ENCODE measurements at regions not wholly inside any gene's neighbourhood (a gene's known extent, or its start where the extent isn't known, plus 50 kb on each side); places are given as distances from the start of the nearest gene placed in this dataset.
"Not testable (repeated sequence)": the region's sequence is repeated elsewhere in the genome, so short reads cannot be mapped to it uniquely, and the experiment has no call there.

DNA sequence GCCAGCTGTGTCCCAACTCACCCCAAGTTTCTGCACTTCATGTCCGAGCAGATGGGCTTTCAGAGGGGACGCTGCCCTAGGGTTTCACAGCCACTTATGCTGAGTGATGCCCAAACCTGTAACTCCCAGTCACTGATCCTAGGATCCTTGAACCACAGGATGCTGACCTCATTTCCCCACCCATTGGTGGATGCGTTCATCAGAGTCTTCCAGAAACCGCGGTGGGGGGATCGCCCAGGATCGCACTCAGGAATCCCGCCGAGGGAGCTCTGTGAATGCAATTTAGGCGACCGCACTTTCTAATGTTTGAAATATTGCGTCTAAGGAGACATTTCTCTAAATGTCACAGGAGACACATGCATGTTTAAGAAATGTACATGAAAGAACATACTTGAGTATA is 212.3 kb upstream of the IRX4 start:
- Mint-ChIP-seq H3K27ac (no peak overlapping the region), H3K4me3 (no peak overlapping the region)
- no peak for ATAC-seq

DNA sequence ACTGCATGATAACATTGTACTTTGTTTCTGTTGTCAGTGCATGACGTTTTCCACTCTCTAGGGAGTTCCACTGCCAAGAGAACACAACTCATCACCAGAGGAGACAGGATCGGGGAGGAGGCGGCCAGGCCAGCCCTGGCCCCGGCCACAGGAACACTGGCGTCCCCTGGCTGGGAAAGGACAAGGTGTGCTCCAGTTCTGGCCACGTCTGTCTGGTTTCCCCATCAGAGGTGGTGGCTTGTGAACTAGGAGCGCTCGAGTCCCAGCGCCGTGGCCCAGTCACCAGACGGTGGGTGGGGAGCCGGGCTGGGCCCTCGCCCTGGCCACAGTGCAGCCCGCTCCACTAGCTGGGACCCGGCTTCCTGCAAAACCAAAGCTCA is 211.9 kb upstream of the IRX4 start:
- Mint-ChIP-seq H3K27ac (no peak overlapping the region), H3K9me3 (peaks cover 2% of the 10 kb centered on the region), H3K36me3 (no peaks in the 10 kb centered on the region), H3K4me1 (no peaks in the 10 kb centered on the region), H3K4me3 (no peak overlapping the region)
- no peak for DNase-seq (ENCODE audit: low spot score in 2 of 2)
- ATAC-seq = peak; percentile 26

More for the DNA sequence above, 212.3 kb upstream of the IRX4 start:
- Mint-ChIP-seq H3K9me3 (peaks cover 2% of the 10 kb centered on the region), H3K36me3 (no peaks in the 10 kb centered on the region), H3K4me1 (no peaks in the 10 kb centered on the region)
- DNase-seq (ENCODE audit: low spot score in 2 of 2) = no peak

DNA sequence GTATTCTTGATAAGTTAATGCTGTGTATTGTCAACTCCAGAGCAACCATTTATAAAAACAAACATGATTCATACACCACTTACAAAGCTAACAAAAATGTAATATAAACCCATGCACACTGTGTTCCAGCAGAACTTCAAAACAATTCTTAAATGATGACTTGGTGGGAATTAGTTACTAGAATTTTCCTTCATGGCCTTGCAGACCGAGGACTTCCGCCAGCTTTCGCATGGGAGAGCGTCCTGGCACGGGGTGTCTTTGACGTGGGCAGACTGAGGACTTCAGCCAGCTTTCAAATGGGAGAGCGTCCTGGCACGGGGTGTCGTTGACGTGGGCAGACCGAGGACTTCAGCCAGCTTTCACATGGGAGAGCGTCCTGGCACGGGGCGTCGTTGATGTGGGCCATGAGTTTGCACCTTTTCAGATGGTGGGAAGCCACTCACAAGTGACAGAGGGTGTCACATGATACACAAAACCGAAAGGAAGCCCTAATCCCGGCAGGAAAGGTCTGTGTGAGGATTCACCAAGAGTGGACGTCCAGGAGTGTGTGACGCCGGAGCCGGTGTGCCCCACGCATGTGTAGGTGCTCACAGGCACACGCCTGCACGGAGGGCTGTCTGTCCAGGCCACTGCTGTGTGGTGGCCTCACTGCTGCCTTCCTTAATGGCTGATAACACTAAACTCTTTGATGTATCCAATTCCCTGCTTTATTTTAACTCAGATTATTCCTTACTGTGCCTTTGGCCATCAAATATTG is 211.3 kb upstream of the IRX4 start:
- ATAC-seq (peak; percentile 13), DNase-seq (ENCODE audit: low spot score in 2 of 2) (no peak)
- Mint-ChIP-seq H3K36me3 (no peaks in the 10 kb centered on the region), H3K4me3 (no peak overlapping the region), H3K9me3 (peaks cover 2% of the 10 kb centered on the region), H3K4me1 (no peaks in the 10 kb centered on the region), H3K27ac (no peak overlapping the region)

DNA sequence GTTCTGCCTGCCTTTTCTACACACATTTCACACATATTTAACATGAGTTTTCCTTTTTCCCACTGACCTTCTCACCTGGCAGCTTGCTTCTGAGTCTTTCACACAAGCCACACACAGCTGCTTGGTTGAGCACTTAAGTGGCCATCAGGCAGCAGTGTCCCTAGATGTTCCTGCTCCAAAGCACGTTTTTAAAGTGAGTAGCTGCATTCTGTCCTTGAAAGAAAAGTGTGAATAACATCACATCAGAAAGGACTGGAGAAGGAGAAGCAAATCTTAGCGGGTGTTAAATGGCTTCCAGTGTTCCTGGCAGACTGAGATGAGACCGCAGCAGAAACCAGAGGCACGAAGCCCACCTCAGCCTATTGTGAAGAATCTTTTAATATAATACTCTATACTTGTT is 209.2 kb upstream of the IRX4 start:
- Mint-ChIP-seq H3K36me3 (no peaks in the 10 kb centered on the region), H3K27ac (no peak overlapping the region), H3K9me3 (peaks cover 6% of the 10 kb centered on the region), H3K4me1 (no peaks in the 10 kb centered on the region), H3K4me3 (no peak overlapping the region)
- ATAC-seq = no peak
- no peak for DNase-seq (ENCODE audit: low spot score in 2 of 2)

DNA sequence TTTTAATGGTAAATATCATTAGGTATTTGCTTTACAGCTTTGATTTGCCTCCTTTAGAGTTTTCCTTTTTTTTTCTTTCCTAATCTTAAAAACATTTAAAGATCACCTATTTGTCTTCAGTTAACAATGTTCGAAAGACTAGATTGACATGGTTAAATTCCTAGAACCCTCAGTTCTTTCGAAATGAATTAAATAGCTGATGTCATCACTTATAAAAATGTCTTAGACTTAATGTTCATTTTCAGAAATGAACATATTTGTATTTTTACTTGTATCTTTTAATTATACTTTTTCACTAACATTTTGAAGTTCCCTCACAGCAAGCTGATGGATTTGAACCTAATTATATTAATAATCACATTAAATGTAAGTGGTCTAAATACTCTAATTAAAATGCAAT is 205.3 kb upstream of the IRX4 start:
- Mint-ChIP-seq H3K36me3 (no peaks in the 10 kb centered on the region), H3K27ac (no peak overlapping the region), H3K4me1 (no peaks in the 10 kb centered on the region)

DNA sequence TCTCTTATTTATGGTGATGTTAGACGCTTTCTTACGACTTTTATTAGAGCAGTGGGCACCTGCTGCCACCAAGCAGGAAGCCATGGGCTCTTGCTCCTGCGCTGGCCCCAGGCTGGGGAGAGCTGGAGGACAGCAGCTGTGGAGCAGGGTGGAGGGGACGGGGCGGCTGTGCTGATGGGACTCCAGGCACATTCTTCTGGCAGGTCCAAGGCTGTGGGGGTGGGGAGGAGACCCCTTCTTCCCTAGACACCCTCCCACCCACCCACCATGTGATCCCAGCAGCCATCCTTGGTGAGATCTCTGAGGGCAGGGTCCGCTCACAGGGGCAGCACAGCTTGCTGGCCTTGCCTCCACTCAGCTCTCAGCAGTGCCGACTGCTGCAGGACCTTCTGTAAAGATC is 192.6 kb upstream of the IRX4 start:
- no peak for DNase-seq (ENCODE audit: low spot score in 2 of 2)
- H3K27ac Mint-ChIP-seq = no peak overlapping the region
- H3K9me3 Mint-ChIP-seq = peaks cover under 1% of the 10 kb centered on the region
- no peak for ATAC-seq
- no peaks in the 10 kb centered on the region for H3K4me1 Mint-ChIP-seq
- no peak overlapping the region for H3K4me3 Mint-ChIP-seq
- H3K36me3 Mint-ChIP-seq = no peaks in the 10 kb centered on the region

More for the DNA sequence above, 205.3 kb upstream of the IRX4 start:
- Mint-ChIP-seq H3K4me3 (no peak overlapping the region), H3K9me3 (peaks cover 4% of the 10 kb centered on the region)
- DNase-seq (ENCODE audit: low spot score in 2 of 2) (no peak), ATAC-seq (no peak)

DNA sequence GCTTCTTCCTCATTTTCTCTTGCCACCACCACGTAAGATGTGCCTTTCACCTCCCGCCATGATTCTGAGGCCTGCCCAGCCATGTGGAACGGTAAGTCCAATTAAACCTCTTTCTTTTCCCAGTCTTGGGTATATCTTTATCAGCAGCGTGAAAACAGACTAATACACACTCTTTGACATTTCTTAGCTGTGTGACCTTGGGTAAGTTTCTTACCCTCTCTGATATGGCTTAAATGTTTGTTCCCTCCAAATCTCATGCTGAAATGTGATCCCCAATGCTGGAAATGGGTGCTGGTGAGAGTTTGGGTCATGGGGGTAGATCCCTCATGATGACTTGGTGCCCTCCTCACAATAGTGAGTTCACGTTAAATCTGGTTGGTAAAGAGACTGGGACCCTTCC is 188.8 kb upstream of the IRX4 start:
- no peak for DNase-seq (ENCODE audit: low spot score in 2 of 2)
- Mint-ChIP-seq H3K9me3 (no peaks in the 10 kb centered on the region), H3K27ac (no peak overlapping the region), H3K36me3 (no peaks in the 10 kb centered on the region), H3K4me3 (no peak overlapping the region), H3K4me1 (no peaks in the 10 kb centered on the region)
- no peak for ATAC-seq

DNA sequence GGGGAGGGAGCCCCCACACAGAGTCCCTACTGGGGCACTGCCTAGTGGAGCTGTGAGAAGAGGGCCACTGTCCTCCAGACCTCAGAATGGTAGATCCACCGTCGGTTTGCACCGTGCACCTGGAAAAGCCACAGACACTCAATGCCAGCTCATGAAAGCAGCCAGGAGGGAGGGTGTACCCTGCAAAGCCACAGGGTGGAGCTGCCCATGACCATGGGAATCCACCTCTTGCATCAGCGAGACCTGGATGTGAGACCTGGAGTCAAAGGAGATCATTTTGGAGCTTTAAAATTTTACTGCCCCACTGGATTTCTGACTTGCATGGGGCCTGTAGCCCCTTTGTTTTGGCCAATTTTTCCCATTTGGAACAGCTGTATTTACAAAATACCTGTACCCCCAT is 188.1 kb upstream of the IRX4 start:
- ATAC-seq; H3K9me3 Mint-ChIP-seq; DNase-seq (ENCODE audit: low spot score in 2 of 2); H3K36me3 Mint-ChIP-seq; H3K4me3 Mint-ChIP-seq; H3K27ac Mint-ChIP-seq; H3K4me1 Mint-ChIP-seq: not testable (repeated sequence)

DNA sequence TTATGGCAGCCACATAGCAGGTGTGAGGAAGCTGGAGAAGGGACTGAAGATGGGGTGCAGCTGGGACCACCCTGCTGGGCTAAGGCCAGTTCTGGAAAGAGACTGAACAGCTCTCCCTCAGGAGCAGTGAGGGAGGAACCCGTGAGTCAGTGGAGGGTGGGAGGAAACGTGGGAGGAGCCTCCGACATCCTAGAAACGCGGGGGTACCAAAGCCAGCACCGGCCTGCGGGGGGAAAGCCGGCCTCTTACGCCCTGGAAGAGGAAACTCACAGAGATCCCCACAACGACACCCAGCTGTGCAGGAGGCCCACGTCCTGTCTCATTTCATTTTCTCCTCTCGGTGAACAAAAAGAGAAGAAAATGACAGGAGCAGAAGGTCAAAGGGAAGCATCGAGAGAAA is 185.8 kb upstream of the IRX4 start:
- DNase-seq (ENCODE audit: low spot score in 2 of 2) (peak in 1 of 2 donors; percentile 12), ATAC-seq (no peak)
- Mint-ChIP-seq H3K4me3 (no peak overlapping the region), H3K27ac (no peak overlapping the region), H3K36me3 (no peaks in the 10 kb centered on the region), H3K4me1 (no peaks in the 10 kb centered on the region), H3K9me3 (peaks cover 2% of the 10 kb centered on the region)

DNA sequence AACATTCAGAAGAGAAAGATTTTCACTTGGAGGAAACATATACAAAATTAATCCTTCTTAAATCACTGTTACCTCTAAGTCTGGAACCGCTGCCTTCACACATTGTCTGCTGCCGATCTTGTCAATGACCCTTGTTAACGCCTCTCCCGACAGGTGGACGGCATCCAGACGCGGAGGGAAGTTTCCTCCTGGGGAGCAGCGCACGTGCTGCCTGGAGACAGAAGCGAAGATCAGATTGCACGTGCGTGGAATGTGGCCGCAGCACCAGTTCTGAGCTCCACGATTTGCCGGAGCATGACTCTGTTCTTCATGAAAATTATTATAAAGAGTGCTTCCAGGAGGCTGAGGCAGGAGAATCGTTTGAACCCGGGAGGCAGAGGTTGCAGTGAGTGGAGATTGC is 183.6 kb upstream of the IRX4 start:
- no peaks in the 10 kb centered on the region for H3K4me1 Mint-ChIP-seq
- H3K36me3 Mint-ChIP-seq = no peaks in the 10 kb centered on the region
- ATAC-seq (no peak), DNase-seq (ENCODE audit: low spot score in 2 of 2) (peak in 1 of 2 donors; percentile 8)
- no peak overlapping the region for H3K27ac Mint-ChIP-seq
- no peak overlapping the region for H3K4me3 Mint-ChIP-seq
- peaks cover 2% of the 10 kb centered on the region for H3K9me3 Mint-ChIP-seq

DNA sequence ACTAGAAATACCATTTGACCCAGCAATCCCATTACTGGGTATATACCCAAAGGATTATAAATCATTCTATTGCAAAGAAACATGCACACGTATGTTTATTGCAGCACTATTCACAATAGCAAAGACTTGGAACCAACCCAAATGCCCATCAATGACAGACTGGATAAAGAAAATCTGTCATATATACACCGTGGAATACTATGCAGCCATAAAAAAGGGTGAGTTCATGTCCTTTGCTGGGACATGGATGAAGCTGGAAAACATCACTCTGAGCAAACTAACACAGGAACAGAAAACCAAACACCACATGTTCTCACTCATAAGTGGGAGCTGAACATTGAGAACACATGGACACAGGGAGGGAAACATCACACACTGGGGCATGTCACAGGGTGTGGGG is 180.7 kb upstream of the IRX4 start:
- not testable (repeated sequence) for H3K4me3 Mint-ChIP-seq; H3K27ac Mint-ChIP-seq; H3K9me3 Mint-ChIP-seq; H3K4me1 Mint-ChIP-seq; H3K36me3 Mint-ChIP-seq; DNase-seq (ENCODE audit: low spot score in 2 of 2); ATAC-seq

DNA sequence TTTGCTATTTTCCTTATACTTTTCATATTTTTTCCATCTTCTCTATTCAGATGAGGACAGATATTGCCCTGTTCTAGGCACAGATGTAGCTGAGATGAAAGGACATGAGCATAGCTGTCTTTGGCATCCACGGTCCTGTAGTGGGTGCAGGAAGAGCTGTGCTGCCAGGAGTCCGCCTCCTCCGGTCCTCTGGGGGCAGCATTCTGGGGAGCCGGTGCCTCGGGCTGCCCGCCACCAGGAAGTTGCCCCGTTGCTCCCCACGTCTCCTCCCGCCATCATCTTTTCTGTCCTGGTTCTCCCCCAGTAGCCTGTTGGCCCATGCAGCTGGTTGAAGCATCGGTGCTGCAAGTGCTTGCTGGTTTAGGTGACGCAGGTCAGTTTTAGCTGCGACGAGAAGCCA is 170.0 kb upstream of the IRX4 start:
- Mint-ChIP-seq H3K36me3 (no peaks in the 10 kb centered on the region), H3K27ac (no peak overlapping the region), H3K9me3 (no peaks in the 10 kb centered on the region), H3K4me1 (no peaks in the 10 kb centered on the region), H3K4me3 (no peak overlapping the region)
- no peak for DNase-seq (ENCODE audit: low spot score in 2 of 2)
- ATAC-seq = no peak

DNA sequence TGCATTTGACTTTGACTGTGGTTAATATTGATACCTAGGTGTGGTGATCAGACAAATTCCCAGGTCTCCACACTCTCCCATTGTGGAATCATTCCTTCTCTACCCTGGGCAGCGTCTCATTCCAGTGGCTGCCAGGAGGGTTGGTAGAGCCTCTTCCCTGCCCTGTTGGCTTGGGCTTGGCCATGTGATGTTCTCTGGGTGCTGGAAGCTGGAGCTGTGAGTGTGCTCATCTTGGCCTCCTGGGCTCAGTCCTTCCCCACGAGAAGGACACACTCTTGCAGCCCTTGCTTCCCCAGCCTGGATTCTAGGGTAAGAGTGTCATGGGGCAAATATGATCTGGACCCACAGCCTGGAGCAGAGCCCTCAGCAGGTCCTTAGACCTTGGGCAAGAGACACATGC is 167.2 kb upstream of the IRX4 start:
- no peak overlapping the region for H3K27ac Mint-ChIP-seq
- H3K36me3 Mint-ChIP-seq = no peaks in the 10 kb centered on the region
- H3K4me3 Mint-ChIP-seq = no peak overlapping the region
- peaks cover 8% of the 10 kb centered on the region for H3K9me3 Mint-ChIP-seq
- DNase-seq (ENCODE audit: low spot score in 2 of 2) (no peak), ATAC-seq (no peak)
- no peaks in the 10 kb centered on the region for H3K4me1 Mint-ChIP-seq

DNA sequence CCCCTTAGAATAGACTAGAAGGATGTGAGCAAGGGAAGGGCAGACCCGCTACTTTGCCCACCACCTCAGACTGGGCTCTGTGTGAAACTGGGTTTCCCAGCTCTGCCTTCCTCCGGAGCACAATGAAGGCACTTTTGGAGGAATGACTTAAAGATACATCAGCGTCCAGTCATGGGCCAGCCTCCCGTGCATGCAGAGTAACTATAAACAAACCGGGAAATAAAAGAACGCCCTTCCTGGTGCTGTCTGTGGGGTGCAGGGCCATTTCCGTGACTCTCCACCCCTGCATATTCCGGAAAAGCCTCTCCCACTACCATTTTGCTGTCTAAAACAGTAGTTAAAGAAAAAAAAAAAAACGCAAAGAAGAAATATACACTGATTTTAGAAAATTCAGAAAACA is 165.9 kb upstream of the IRX4 start:
- Mint-ChIP-seq H3K4me3 (no peak overlapping the region), H3K36me3 (no peaks in the 10 kb centered on the region), H3K9me3 (peaks cover 8% of the 10 kb centered on the region), H3K4me1 (no peaks in the 10 kb centered on the region), H3K27ac (no peak overlapping the region)
- ATAC-seq = no peak
- DNase-seq (ENCODE audit: low spot score in 2 of 2) = no peak

DNA sequence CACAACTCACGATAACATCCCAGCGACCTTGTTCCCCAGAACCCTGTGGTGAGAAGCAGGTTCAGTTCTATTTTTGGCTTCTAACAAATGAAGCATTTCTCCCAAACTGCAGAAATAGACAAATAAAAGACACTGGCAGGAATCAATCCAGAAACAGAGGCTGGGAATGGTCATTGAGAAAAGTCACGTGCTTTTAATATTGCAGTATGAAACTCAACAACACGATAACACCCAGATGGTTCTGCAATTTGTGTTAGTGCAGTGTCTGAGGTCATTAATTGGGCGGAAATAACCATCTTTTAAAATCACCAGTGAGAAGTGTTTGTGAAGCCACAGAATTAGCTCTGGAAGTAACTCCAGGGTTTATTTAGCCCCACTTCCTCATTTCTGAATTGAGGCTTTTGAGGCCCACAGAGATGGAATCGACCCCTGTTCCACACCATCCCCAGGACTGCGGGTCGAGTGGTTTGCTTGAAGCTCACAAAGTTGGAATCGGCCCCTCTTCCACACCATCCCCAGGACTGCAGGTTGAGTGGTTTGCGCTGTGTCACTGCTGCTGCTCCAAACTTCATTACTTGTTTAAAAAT is 164.7 kb upstream of the IRX4 start:
- ATAC-seq = no peak
- Mint-ChIP-seq H3K9me3 (peaks cover 8% of the 10 kb centered on the region), H3K4me3 (no peak overlapping the region), H3K4me1 (no peaks in the 10 kb centered on the region), H3K27ac (no peak overlapping the region), H3K36me3 (no peaks in the 10 kb centered on the region)
- no peak for DNase-seq (ENCODE audit: low spot score in 2 of 2)

DNA sequence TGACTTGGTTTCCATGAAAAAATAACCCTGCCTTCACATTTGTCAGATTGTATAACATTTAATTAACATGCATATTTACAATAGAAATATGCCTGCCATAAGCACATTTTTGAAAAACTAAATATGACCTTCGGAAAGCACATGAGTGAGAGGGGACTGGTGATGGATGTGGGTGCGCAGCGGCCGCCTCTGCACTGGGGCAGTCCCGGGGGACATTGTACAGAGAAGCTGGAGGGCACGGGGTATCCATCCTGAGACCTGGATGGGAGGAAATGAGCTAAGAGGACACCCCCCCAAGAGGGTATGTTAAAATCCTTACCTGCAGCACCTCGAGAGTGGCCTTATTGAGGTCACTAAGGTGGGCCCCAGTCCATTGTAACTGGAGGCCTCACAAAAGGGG is 161.3 kb upstream of the IRX4 start:
- DNase-seq (ENCODE audit: low spot score in 2 of 2) (no peak), ATAC-seq (no peak)
- no peak overlapping the region for H3K27ac Mint-ChIP-seq
- no peak overlapping the region for H3K4me3 Mint-ChIP-seq
- no peaks in the 10 kb centered on the region for H3K4me1 Mint-ChIP-seq
- H3K9me3 Mint-ChIP-seq = peaks cover 8% of the 10 kb centered on the region
- no peaks in the 10 kb centered on the region for H3K36me3 Mint-ChIP-seq
